K562 (cell line): ENCODE measurements at regions not wholly inside any gene's neighbourhood (a gene's known extent, or its start where the extent isn't known, plus 50 kb on each side); places are given as distances from the start of the nearest gene placed in this dataset.

Experiments used
- ATAC-seq: fragments of 200-7000 bp; cut with Tn5 transposase; 3 replicates; pipeline ENCODE4 v1.9.1; 2020; ENCODE audit warnings: moderate library complexity
- BruUV-seq: library from RNA; stranded (reverse); fragments of 400-500 nt; replicated peaks from 2 replicates; lab custom pipeline; 2021; lab: Mats Ljungman, UMichigan
- CTCF ChIA-PET: fragments of 300-600 bp; formaldehyde crosslinking; extraction: SDS; loops from one replicate; lab custom pipeline; 2021; ENCODE audit warnings: low intra/inter-chr PET ratio; lab: Yijun Ruan, JAX
- POLR2A ChIA-PET: fragments of 300-600, 350-650 bp; sonication (Branson Sonifier 250); formaldehyde crosslinking; extraction: SDS; loops from one replicate; lab custom pipeline; 2021; ENCODE audit warnings: antibody characterized with exemption, inconsistent platforms; lab: Yijun Ruan, JAX
- DNase-seq, 4 experiments: peaks; one replicate each; pipeline versions ENCODE4 v3.0.0 to v3.0.0-alpha.2; 2011 to 2018; ENCODE audit warnings: low spot score in 3 of 4, mixed read lengths in 3 of 4; ENCODE audit errors: extremely low read depth in 1 of 4
- FAIRE-seq: peaks from 2 replicates; lab custom pipeline; 2011; peaks lifted over from hg19 to GRCh38; lab: Jason Lieb, UNC
- H2AFZ ChIP-seq: 2 replicates; pipeline ENCODE4 v1.6.0; 2011; ENCODE audit warnings: low read depth, low read length, control low read depth, inconsistent platforms
- H3K27ac ChIP-seq: fragments of 200-600 bp; 3 replicates; pipeline ENCODE4 v1.8.0; 2011; ENCODE audit warnings: low read depth, mild to moderate bottlenecking, control low read depth, inconsistent platforms, low read length, moderate library complexity, mixed read lengths; ENCODE audit errors: extremely low read depth
- H3K27me3 ChIP-seq, 2 experiments: fragments of 300-600 bp in 1 of 2; 2 replicates in 1 of 2; 3 replicates in 1 of 2; pipeline versions ENCODE4 v1.6.0 to v1.8.0; 2011; ENCODE audit warnings: inconsistent platforms in 2 of 2, low read length in 2 of 2, mild to moderate bottlenecking in 1 of 2, mixed read lengths in 1 of 2, moderate library complexity in 1 of 2; ENCODE audit not compliant: control insufficient read depth in 2 of 2, insufficient read depth in 2 of 2
- H3K36me3 ChIP-seq: fragments of 300-600 bp; 3 replicates; pipeline ENCODE4 v1.8.0; 2011; ENCODE audit warnings: mild to moderate bottlenecking, low read length, inconsistent platforms; ENCODE audit not compliant: control insufficient read depth, insufficient read depth
- H3K4me1 ChIP-seq, 2 experiments: fragments of 200-600 bp in 1 of 2; replicated peaks in 1 of 2; 2 replicates in 1 of 2; 3 replicates in 1 of 2; pipeline versions ENCODE4 v1.5.1 to v1.8.0; 2011; ENCODE audit warnings: inconsistent platforms in 2 of 2, low read length in 2 of 2, mild to moderate bottlenecking in 1 of 2, mixed read lengths in 1 of 2, moderate library complexity in 1 of 2; ENCODE audit not compliant: control insufficient read depth in 2 of 2, insufficient read depth in 2 of 2
- H3K4me2 ChIP-seq: 2 replicates; pipeline ENCODE4 v1.6.1; 2011; ENCODE audit warnings: low read length, control low read depth, inconsistent platforms, mixed read lengths; ENCODE audit not compliant: insufficient read depth
- H3K4me3 ChIP-seq: fragments of 200-600 bp; sonication (generic), shearing (Covaris generic); 2 replicates; pipeline ENCODE4 v1.5.1; 2016; ENCODE audit warnings: control low read depth, inconsistent platforms
- H3K79me2 ChIP-seq: fragments of 200-600 bp; 3 replicates; pipeline ENCODE4 v1.8.0; 2011; ENCODE audit warnings: low read length, inconsistent platforms; ENCODE audit not compliant: control insufficient read depth, insufficient read depth
- H3K9ac ChIP-seq, 2 experiments: 2 replicates each; pipeline versions ENCODE4 v1.6.0 to v1.6.1; 2011; ENCODE audit warnings: low read depth in 2 of 2, low read length in 2 of 2, control low read depth in 1 of 2, inconsistent platforms in 1 of 2, mild to moderate bottlenecking in 1 of 2, mixed read lengths in 1 of 2; ENCODE audit not compliant: insufficient read depth in 1 of 2
- H3K9me1 ChIP-seq: one replicate; pipeline ENCODE4 v1.6.0; 2011; ENCODE audit warnings: inconsistent platforms, mild to moderate bottlenecking, low read length, moderate library complexity; ENCODE audit not compliant: control insufficient read depth, insufficient read depth
- H3K9me3 ChIP-seq: replicated peaks from 2 replicates; pipeline ENCODE4 v1.5.1; 2011; ENCODE audit warnings: low read depth, low read length, inconsistent platforms; ENCODE audit not compliant: control insufficient read depth, insufficient read depth
- H4K20me1 ChIP-seq: replicated peaks from 2 replicates; pipeline ENCODE4 v1.6.1; 2011; ENCODE audit warnings: low read length, inconsistent platforms, mixed read lengths; ENCODE audit not compliant: control insufficient read depth, insufficient read depth
- BCL6 ChIP-seq: fragments of 250-450 bp; sonication (Bioruptor Pico); IDR thresholded peaks from 2 replicates; pipeline ENCODE4 v1.4.0; 2020
- CBX5 ChIP-seq: IDR thresholded peaks from 2 replicates; pipeline ENCODE4 v1.6.1; 2014; ENCODE audit warnings: low read depth, borderline replicate concordance
- COPS2 ChIP-seq: fragments of 450-650 bp; conservative IDR thresholded peaks from 2 replicates; pipeline ENCODE4 v1.6.1; 2016; ENCODE audit warnings: mild to moderate bottlenecking, moderate library complexity
- ETV6 ChIP-seq, 3 experiments: fragments of 150-350 bp in 1 of 3; sonication (generic) in 1 of 3; formaldehyde crosslinking in 1 of 3; IDR thresholded peaks; 2 replicates each; pipeline versions ENCODE4 v1.6.1 to v1.8.0; 2014 to 2022; ENCODE audit warnings: borderline replicate concordance in 2 of 3, low read depth in 2 of 3, antibody characterized with exemption in 1 of 3, low read length in 1 of 3, mild to moderate bottlenecking in 1 of 3, missing genetic modification reagents in 1 of 3
- FOXM1 ChIP-seq, 2 experiments: fragments of 450-650 bp in 1 of 2; sonication (generic) in 1 of 2; formaldehyde crosslinking in 1 of 2; IDR thresholded peaks; 2 replicates each; pipeline versions ENCODE4 v1.6.1 to v1.9.0; 2017 to 2022; ENCODE audit warnings: low read depth in 2 of 2, mild to moderate bottlenecking in 2 of 2, missing genetic modification reagents in 1 of 2, moderate library complexity in 1 of 2
- ILK ChIP-seq: fragments of 450-650 bp; IDR thresholded peaks from 2 replicates; pipeline ENCODE4 v1.6.1; 2016; ENCODE audit warnings: missing genetic modification characterization, low read depth, mild to moderate bottlenecking, missing compliant biosample characterization, moderate library complexity, borderline replicate concordance
- KHSRP ChIP-seq: fragments of 450-650 bp; IDR thresholded peaks from 2 replicates; pipeline ENCODE4 v1.6.1; 2017
- MXI1 ChIP-seq: IDR thresholded peaks from 2 replicates; pipeline ENCODE4 v1.6.1; 2011; ENCODE audit warnings: low read depth, mild to moderate bottlenecking, improper control_type of control experiment, low read length
- PPARD ChIP-seq: fragments of 250-450 bp; sonication (Bioruptor Pico); IDR thresholded peaks from 2 replicates; pipeline ENCODE4 v1.8.0; 2022; ENCODE audit warnings: inconsistent platforms, mild to moderate bottlenecking, moderate library complexity
- TFE3 ChIP-seq: fragments of 450-650 bp; formaldehyde crosslinking; IDR thresholded peaks from 2 replicates; pipeline ENCODE4 v1.4.0; 2020; ENCODE audit warnings: mild to moderate bottlenecking, mixed read lengths
- ZNF133 ChIP-seq: fragments of 250-450 bp; sonication (Bioruptor Pico); IDR thresholded peaks from 2 replicates; pipeline ENCODE4 v1.4.0; 2020; ENCODE audit warnings: mild to moderate bottlenecking
- WGBS: fragments of 100-300 bp; shearing (Covaris generic); methylation state at CpG from one replicate; pipeline ENCODE4 v1.1.6; 2016; ENCODE audit warnings: low coverage, mixed read lengths; ENCODE audit not compliant: insufficient coverage; ENCODE audit errors: missing lambda C conversion rate; 5-methylcytosine and 5-hydroxymethylcytosine counted together
- in situ Hi-C: fragments of 300-500 bp; cut with MboI; formaldehyde crosslinking; loops from 4 replicates; pipeline ENCODE4 v1.15.0; 2018; ENCODE audit warnings: inconsistent platforms, mixed read lengths
- intact Hi-C: fragments of 100-400 bp; cut with micrococcal nuclease; formaldehyde crosslinking; loops from 2 replicates; pipeline ENCODE4 v1.14.2; 2022

- CTCF ChIA-PET = no interaction called here
- H3K27me3 ChIP-seq = peaks cover 16 to 30% of the 10 kb centered on the region in 2 experiments
- FAIRE-seq = no peak
- peaks cover 0 to 4% of the 10 kb centered on the region in 2 experiments; a peak in 1 of 5 replicates for H3K4me1 ChIP-seq
- H3K4me3 ChIP-seq = no peak overlapping the region
- no peak overlapping the region for H2AFZ ChIP-seq
- H3K4me2 ChIP-seq = no peak overlapping the region
- TF ChIP-seq KHSRP (no peak), ZNF133 (CRISPR knock-in tag) (no peak), BCL6 (CRISPR knock-in tag) (no peak), PPARD (CRISPR knock-in tag) (no peak)
- BruUV-seq = no TSS peak
- H3K9me3 ChIP-seq = no peaks in the 10 kb centered on the region
- no peaks in the 10 kb centered on the region for H3K79me2 ChIP-seq
- H3K27ac ChIP-seq = no peak overlapping the region
- in situ Hi-C loops = no loop called here
- no peaks in the 10 kb centered on the region for H3K36me3 ChIP-seq
- H3K9ac ChIP-seq = no peak overlapping the region
- no peaks in the 10 kb centered on the region for H3K9me1 ChIP-seq
- no peaks in the 10 kb centered on the region for H4K20me1 ChIP-seq
- 24% methylated on average over 5 of the region's 5 CpGs for WGBS
- no peak for DNase-seq
- ATAC-seq = no peak
- POLR2A ChIA-PET = interaction anchor here (1.2 kb wide), 1 partner anchor 7 kb away, joined by 3 read pairs; no protein-coding TSS in a partner anchor
- intact Hi-C loops = no loop called here
Measured at GRCh38 chr18:10042492-10042891, 128.7 kb downstream of the VAPA start.

- intact Hi-C loops (no loop called here), in situ Hi-C loops (no loop called here)
- ATAC-seq (peak; percentile 46; the same call in 1 of the 3 replicates), DNase-seq (no peak), FAIRE-seq (peak; percentile 11)
- no peaks in the 10 kb centered on the region for H4K20me1 ChIP-seq
- no peak overlapping the region for H3K4me2 ChIP-seq
- no peaks in the 10 kb centered on the region for H3K9me3 ChIP-seq
- peaks cover 0 to 4% of the 10 kb centered on the region in 2 experiments; a peak in 1 of 5 replicates for H3K4me1 ChIP-seq
- no peak overlapping the region for H3K27ac ChIP-seq
- no peak overlapping the region for H3K9ac ChIP-seq
- POLR2A ChIA-PET = no interaction called here
- no peak overlapping the region for H3K4me3 ChIP-seq
- BruUV-seq = no TSS peak
- H3K79me2 ChIP-seq = no peaks in the 10 kb centered on the region
- no peaks in the 10 kb centered on the region for H3K36me3 ChIP-seq
- no peak overlapping the region for H2AFZ ChIP-seq
- CTCF ChIA-PET = no interaction called here
- 0% methylated on average over 1 of the region's 1 CpG for WGBS
- H3K27me3 ChIP-seq = peaks cover 24 to 37% of the 10 kb centered on the region in 2 experiments
- no peaks in the 10 kb centered on the region for H3K9me1 ChIP-seq
- TF ChIP-seq MXI1 (no peak), CBX5 (no peak), COPS2 (no peak), TFE3 (CRISPR knock-in tag) (no peak), ETV6 (IDR thresholded peaks at IDR 0.05; ENCODE audit: borderline replicate concordance in 1 of 2, low read depth in 2 of 2, low read length in 1 of 2) (no peak), ETV6 (CRISPR knock-in tag; IDR thresholded peaks at IDR 0.05; ENCODE audit: borderline replicate concordance) (no peak), FOXM1 (IDR thresholded peaks at IDR 0.05; ENCODE audit: low read depth) (no peak), FOXM1 (CRISPR knock-in tag; IDR thresholded peaks at IDR 0.05; ENCODE audit: low read depth) (no peak), ILK (no peak)
Measured at GRCh38 chr18:10044054-10044453, 130.2 kb downstream of the VAPA start.
